ENCODE measurements at regions not wholly inside any gene's neighbourhood (a gene's known extent, or its start where the extent isn't known, plus 50 kb on each side); places are given as distances from the start of the nearest gene placed in this dataset.

GRCh38 chr17:12575641-12576040 lies 90.0 kb upstream of the MYOCD start:
- ATAC-seq (no peak), DNase-seq (ENCODE audit: low spot score) (no peak)

DNA sequence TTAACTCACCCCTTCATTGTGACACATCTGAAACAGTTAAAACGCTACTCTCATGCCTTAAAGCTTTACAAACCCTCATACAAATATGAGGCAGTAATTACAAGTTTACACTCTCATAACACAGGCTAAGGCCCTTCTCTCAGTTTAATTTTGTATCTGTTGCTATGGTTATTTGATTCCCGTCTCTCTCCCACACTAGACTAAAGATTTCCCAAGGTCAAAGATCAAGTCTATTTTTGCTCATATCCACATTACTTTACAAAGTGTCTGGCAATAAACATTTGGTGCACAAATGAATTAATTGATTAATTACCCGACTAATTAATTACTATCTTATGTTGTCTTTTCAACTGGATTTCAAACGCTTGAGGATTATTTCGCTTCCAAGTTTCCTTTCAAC lies 86.4 kb upstream of the MYOCD start:
- DNase-seq (ENCODE audit: low spot score) (no peak), ATAC-seq (no peak)

DNA sequence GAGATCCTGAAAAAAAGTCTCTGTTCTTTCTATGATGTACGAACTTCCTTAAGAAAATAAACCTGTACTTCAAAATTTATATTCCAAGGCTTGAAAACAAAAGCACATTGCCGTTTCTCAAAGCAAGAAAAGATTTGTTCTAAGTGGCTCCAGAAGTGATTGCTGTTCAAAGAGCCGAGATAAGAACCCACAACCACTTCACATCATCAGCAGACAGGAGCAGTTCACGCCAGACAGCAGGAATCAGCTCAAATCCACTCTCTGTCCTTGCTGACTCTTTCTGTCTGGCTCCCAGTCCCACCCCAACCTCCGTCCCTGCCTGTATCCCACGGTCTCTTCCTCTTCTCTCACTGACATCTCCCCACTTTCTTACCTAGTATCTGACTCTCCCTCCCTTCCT lies 85.0 kb upstream of the MYOCD start:
- no peak for ATAC-seq
- no peak for DNase-seq (ENCODE audit: low spot score)

DNA sequence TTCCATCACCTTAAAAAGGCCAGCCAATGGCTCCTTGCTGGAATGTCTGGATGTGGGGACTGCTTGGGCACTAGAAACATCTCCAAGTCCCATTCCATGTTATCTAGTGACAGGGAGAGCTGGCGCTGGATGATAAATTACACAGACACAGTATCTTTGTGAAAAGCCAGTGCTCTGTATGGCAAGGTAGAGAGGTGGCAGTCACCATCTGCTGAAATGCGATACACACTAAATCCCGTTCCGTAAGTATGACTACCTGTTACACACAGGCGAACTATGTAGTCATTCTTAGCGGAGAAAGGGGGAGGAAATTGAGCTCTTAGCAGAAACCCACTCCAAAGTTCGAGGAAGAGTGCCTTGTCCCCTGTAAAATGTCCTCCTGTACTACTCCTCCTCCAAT lies 81.0 kb upstream of the MYOCD start:
- ATAC-seq, result no peak
- DNase-seq (ENCODE audit: low spot score), result no peak

GRCh38 chr17:12588531-12588930 lies 77.2 kb upstream of the MYOCD start:
- ATAC-seq, result no peak
- DNase-seq (ENCODE audit: low spot score), result no peak

- no peak for ATAC-seq
- no peak for DNase-seq (ENCODE audit: low spot score)
These were observed 75.3 kb upstream of the MYOCD start for GRCh38 chr17:12590417-12590816.

DNA sequence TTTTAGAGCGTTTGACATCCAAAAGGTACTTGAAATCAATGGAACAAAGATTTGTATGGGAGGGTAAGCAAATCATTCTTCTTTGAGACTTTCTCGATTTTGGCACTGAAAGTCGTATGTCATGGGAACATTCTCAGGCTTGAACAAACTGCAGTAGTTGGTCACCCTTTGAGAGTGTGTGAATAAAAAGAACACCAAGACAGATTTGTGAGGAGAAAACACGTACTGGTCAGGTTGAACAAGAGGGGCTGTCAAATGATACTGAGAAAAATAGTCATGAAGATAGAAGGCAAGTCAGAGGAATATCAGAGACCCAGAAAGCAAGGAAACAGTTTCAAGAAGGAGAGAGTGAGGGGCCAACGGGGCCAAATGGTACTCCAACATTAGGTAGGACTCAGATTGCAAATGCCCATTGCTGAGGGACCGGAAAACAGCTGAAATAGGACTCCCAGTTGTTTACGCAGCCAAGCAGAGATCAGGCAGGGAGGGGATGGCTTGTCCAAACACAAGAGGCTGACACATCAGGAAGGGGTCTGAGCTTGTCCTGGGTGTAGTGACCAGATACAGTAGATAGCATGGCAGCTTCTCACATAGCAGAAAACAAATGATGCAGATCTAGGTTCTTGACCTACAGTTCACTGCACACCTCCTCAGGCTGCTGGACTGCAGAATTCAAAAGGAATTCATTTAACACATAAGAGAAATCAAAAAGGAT lies 74.5 kb upstream of the MYOCD start:
- no peak for DNase-seq (ENCODE audit: low spot score)
- no peak for ATAC-seq

DNA sequence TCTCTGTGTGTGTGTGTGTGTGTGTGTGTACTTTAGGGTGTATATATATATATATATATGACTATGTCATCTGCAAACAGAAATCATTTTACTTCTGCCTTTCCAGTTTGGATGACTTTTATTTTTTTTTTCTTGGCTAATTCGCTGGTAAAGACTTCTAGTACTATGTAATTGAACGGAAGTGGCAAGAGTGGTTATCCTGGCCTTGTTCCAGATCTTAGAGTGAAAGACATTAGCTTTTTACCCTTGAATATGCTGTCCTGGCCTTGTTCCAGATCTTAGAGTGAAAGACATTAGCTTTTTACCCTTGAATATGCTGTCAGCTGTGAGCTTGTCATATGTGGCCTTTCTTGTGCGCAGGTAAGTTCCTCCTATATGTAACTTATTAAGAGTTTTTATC lies 72.7 kb upstream of the MYOCD start:
- ATAC-seq, result no peak
- DNase-seq (ENCODE audit: low spot score), result no peak

GRCh38 chr17:12596961-12597360 lies 68.7 kb upstream of the MYOCD start:
- no peak for DNase-seq (ENCODE audit: low spot score)
- ATAC-seq, result no peak

DNA sequence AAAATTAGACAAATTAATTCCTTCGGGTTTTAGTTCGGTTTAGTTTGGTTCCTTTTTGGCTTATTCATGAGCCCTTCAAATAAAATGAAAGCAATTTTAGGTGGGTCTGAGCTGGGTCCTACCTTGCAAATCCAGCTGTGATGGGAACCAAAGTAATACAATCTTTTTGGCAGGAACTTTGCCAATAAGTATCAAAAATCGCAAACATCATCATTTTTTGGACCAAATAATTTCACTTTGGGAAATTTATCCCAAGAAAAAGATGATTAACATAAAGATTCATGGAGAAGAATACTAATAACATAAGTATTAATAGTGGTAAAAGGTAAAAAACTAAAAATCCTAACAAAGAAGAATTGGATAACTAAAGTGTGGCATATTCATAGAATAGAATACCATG lies 67.8 kb upstream of the MYOCD start:
- no peak for DNase-seq (ENCODE audit: low spot score)
- no peak for ATAC-seq

GRCh38 chr17:12599186-12599920 lies 66.3 kb upstream of the MYOCD start:
- ATAC-seq (no peak), DNase-seq (ENCODE audit: low spot score) (no peak)

GRCh38 chr17:12600349-12600748 lies 65.3 kb upstream of the MYOCD start:
- DNase-seq (ENCODE audit: low spot score), result no peak
- no peak for ATAC-seq

DNA sequence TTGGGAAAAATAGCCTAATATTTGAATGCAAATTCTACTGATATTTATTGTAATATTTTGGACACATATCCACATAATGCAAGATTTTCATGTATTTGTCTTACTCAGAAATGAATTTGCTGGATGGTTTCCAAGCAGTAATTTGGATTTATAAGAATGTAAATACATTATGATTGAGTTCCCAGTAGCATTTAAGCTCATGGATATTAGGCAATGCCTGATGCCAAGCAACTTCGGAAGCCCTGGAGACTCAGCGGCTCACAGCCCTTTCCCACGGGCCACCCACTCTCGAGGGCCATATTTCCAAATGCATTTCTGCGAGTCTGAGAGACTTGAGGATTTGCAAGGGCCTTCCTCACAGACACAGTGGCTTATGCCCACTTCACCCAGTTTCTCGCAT lies 62.1 kb upstream of the MYOCD start:
- ATAC-seq (no peak), DNase-seq (ENCODE audit: low spot score) (no peak)

DNA sequence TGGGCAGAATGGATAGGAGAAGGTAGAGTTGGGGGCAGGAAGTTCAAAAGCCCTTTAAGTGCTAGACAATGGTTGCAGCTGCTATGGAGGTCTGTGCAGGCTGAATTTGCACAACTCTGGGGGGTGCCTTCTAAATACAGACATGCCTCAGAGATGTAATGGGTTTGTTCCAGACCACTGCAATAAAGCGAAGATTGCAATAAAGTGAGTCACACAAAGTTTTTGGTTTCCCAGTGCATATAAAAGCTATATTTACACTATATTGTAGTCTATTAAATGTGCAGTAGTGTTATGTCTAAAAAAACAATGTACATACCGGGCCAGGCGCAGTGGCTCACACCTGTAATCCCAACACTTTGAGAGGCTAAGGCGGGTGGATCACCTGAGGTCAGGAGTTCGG lies 60.5 kb upstream of the MYOCD start:
- ATAC-seq (no peak), DNase-seq (ENCODE audit: low spot score) (no peak)

DNA sequence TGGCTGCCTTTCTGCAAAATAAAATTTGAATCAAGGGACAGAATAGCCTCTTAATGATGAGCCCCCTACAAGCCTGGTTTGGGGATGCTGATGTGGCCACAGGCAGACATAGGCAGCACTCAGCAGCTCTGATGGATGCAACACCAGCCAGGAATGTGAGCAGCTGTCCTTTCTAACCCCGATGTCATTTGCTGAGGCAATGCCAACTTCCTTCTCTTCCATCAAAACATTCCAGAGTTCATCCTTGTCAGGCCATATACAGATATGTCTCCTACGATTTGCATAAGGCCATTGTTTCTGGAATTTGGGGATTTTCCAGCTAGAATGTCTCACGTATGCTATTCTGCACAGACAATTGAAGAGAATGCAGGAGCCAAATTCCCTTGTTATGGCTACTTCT lies 52.1 kb upstream of the MYOCD start:
- no peak for DNase-seq (ENCODE audit: low spot score)
- ATAC-seq, result no peak

Measured in left lobe of liver (tissue), 2 donors.